ENCODE measurements at regions not wholly inside any gene's neighbourhood (a gene's known extent, or its start where the extent isn't known, plus 50 kb on each side); places are given as distances from the start of the nearest gene placed in this dataset.

DNA sequence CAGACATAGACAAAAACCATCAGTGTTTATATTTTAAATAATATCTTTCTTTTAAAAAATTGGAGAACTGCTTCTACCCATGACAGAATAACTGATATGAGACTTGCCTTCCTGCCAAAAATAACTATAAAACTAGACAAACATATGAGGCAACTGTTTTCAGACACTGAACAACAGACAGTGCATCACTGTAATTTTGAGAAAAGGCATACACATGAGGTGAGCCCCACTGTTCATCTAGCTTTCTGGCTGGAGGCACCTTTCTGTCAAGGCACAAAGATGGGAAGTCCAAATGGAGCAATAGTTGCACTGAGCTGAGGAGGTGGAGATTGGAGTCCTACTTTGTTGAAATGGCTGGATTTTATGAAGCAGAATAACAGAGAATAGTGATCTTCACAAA lies 71.9 kb upstream of the ZNF507 start:
- no peak overlapping the region for H3K9ac ChIP-seq (ENCODE audit: low read depth, low read length)
- TF ChIP-seq RFX5 (IDR thresholded peaks at IDR 0.05; ENCODE audit: low read depth, low read length), result no peak
- no peak for TF ChIP-seq RAD21 (IDR thresholded peaks at IDR 0.05; ENCODE audit: low read length)
- TF ChIP-seq MXI1 (IDR thresholded peaks at IDR 0.05; ENCODE audit: borderline replicate concordance, low read depth, low read length), result no peak
- TF ChIP-seq, protein P1, sequence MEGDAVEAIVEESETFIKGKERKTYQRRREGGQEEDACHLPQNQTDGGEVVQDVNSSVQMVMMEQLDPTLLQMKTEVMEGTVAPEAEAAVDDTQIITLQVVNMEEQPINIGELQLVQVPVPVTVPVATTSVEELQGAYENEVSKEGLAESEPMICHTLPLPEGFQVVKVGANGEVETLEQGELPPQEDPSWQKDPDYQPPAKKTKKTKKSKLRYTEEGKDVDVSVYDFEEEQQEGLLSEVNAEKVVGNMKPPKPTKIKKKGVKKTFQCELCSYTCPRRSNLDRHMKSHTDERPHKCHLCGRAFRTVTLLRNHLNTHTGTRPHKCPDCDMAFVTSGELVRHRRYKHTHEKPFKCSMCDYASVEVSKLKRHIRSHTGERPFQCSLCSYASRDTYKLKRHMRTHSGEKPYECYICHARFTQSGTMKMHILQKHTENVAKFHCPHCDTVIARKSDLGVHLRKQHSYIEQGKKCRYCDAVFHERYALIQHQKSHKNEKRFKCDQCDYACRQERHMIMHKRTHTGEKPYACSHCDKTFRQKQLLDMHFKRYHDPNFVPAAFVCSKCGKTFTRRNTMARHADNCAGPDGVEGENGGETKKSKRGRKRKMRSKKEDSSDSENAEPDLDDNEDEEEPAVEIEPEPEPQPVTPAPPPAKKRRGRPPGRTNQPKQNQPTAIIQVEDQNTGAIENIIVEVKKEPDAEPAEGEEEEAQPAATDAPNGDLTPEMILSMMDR (conservative IDR thresholded peaks at IDR 0.05; ENCODE audit: low read depth, low read length), result no peak
- TF ChIP-seq, protein P2, sequence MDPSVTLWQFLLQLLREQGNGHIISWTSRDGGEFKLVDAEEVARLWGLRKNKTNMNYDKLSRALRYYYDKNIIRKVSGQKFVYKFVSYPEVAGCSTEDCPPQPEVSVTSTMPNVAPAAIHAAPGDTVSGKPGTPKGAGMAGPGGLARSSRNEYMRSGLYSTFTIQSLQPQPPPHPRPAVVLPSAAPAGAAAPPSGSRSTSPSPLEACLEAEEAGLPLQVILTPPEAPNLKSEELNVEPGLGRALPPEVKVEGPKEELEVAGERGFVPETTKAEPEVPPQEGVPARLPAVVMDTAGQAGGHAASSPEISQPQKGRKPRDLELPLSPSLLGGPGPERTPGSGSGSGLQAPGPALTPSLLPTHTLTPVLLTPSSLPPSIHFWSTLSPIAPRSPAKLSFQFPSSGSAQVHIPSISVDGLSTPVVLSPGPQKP (IDR thresholded peaks at IDR 0.05; ENCODE audit: borderline replicate concordance, low read depth, low read length), result no peak
- TF ChIP-seq, protein P3, sequence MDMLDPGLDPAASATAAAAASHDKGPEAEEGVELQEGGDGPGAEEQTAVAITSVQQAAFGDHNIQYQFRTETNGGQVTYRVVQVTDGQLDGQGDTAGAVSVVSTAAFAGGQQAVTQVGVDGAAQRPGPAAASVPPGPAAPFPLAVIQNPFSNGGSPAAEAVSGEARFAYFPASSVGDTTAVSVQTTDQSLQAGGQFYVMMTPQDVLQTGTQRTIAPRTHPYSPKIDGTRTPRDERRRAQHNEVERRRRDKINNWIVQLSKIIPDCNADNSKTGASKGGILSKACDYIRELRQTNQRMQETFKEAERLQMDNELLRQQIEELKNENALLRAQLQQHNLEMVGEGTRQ (IDR thresholded peaks at IDR 0.05; ENCODE audit: low read depth, low read length), result no peak
- no peak for TF ChIP-seq SMC3 (IDR thresholded peaks at IDR 0.05; ENCODE audit: low read depth, low read length)
- TF ChIP-seq MAFK (IDR thresholded peaks at IDR 0.05; ENCODE audit: low read depth, low read length), result no peak
- no peak overlapping the region for H2AK9ac ChIP-seq (replicated peaks; ENCODE audit: low read depth, low read length, poor library complexity)
- H2BK5ac ChIP-seq (ENCODE audit: low read depth, low read length, poor library complexity, severe bottlenecking), result no peak overlapping the region
- no peak overlapping the region for H4K8ac ChIP-seq (ENCODE audit: low read depth in 2 of 2, low read length in 2 of 2)
- in situ Hi-C loops (cut with MboI; ENCODE audit: low sequenced_read_pairs) (no loop called here), dilution Hi-C loops (cut with HindIII; ENCODE audit: low sequenced_read_pairs, unreplicated experiment) (no loop called here), intact Hi-C loops (cut with micrococcal nuclease) (no loop called here)
- no peaks in the 10 kb centered on the region for H3K9me3 ChIP-seq (ENCODE audit: control insufficient read depth, insufficient read depth, low read length)
- H4K20me1 ChIP-seq (ENCODE audit: insufficient read depth, low read length), result no peaks in the 10 kb centered on the region
- no peak overlapping the region for H2BK120ac ChIP-seq (ENCODE audit: low read depth, low read length)
- no peak overlapping the region for H3K18ac ChIP-seq (ENCODE audit: low read depth, low read length)
- BruUV-seq (replicated peaks), result no TSS peak
- no peak overlapping the region for H4K5ac ChIP-seq (ENCODE audit: low read depth, low read length)
- no peak overlapping the region for H4K91ac ChIP-seq (ENCODE audit: insufficient read depth, low read depth, low read length)
- H3K14ac ChIP-seq (replicated peaks; ENCODE audit: low read depth, low read length), result no peak overlapping the region
- no peak overlapping the region for H3K4ac ChIP-seq (ENCODE audit: low read depth, low read length)
- H3K4me1 ChIP-seq (ENCODE audit: control insufficient read depth, insufficient read depth, low read length), result no peaks in the 10 kb centered on the region
- ChIA-PET POLR2A (ENCODE audit: unreplicated experiment) (no interaction called here), CTCF (interaction anchor here (0.8 kb wide), 1 partner anchor 13 kb away, joined by 3 read pairs; no protein-coding TSS in a partner anchor)
- ATAC-seq (ENCODE audit: low read depth) (no peak), DNase-seq (no peak)
- no peaks in the 10 kb centered on the region for H3K9me1 ChIP-seq (ENCODE audit: insufficient read depth, low read length)
- H3K4me2 ChIP-seq (ENCODE audit: low read depth, low read length), result no peak overlapping the region
- H3K27me3 ChIP-seq (ENCODE audit: control insufficient read depth, insufficient read depth, low read length), result no peaks in the 10 kb centered on the region
- no peak overlapping the region for H3K23ac ChIP-seq (ENCODE audit: low read depth, low read length)
- no peak overlapping the region for H3K56ac ChIP-seq (ENCODE audit: extremely low read depth, insufficient read depth, low read length)
- H2BK15ac ChIP-seq (ENCODE audit: low read depth, low read length), result no peak overlapping the region
- no peak overlapping the region for H2AFZ ChIP-seq (replicated peaks; ENCODE audit: low read length, poor library complexity)
- H3K79me1 ChIP-seq (ENCODE audit: low read depth in 1 of 2, low read length in 2 of 2), result no peaks in the 10 kb centered on the region
- no peak overlapping the region for H2AK5ac ChIP-seq (ENCODE audit: low read depth, low read length)
- H2BK20ac ChIP-seq (ENCODE audit: low read depth, low read length), result no peak overlapping the region
- H3K27ac ChIP-seq (ENCODE audit: insufficient read depth, low read length), result no peak overlapping the region
- H3K36me3 ChIP-seq (ENCODE audit: control insufficient read depth, insufficient read depth, low read length), result no peaks in the 10 kb centered on the region
- H3K4me3 ChIP-seq (ENCODE audit: insufficient read depth, low read depth, low read length), result no peak overlapping the region

All from IMR-90 (cell line).